IMR-90 (cell line): ENCODE measurements at regions not wholly inside any gene's neighbourhood (a gene's known extent, or its start where the extent isn't known, plus 50 kb on each side); places are given as distances from the start of the nearest gene placed in this dataset.

ENCODE experiments used
- BHLHE40 ChIP-seq: fragments of 150-350 bp; IDR thresholded peaks from 2 replicates; pipeline ENCODE4 v1.6.1; 2016; ENCODE audit warnings: mild to moderate bottlenecking, low read depth, low read length
- CEBPB ChIP-seq: IDR thresholded peaks from 2 replicates; pipeline ENCODE4 v1.6.1; 2012; ENCODE audit warnings: low read depth, low read length, improper control_type of control experiment
- CTCF ChIP-seq: conservative IDR thresholded peaks from 2 replicates; pipeline ENCODE4 v1.5.1; 2012; ENCODE audit warnings: mild to moderate bottlenecking, low read depth, low read length, improper control_type of control experiment
- FOS ChIP-seq: fragments of 150-350 bp; IDR thresholded peaks from 2 replicates; pipeline ENCODE4 v1.6.1; 2016; ENCODE audit warnings: low read depth, low read length
- MAFK ChIP-seq: IDR thresholded peaks from 2 replicates; pipeline ENCODE4 v1.6.1; 2012; ENCODE audit warnings: low read depth, low read length, improper control_type of control experiment
- NFE2L2 ChIP-seq: fragments of 150-350 bp; IDR thresholded peaks from 2 replicates; pipeline ENCODE4 v1.6.1; 2016; ENCODE audit warnings: low read depth, mild to moderate bottlenecking, low read length
- POLR2A ChIP-seq: IDR thresholded peaks from 2 replicates; pipeline ENCODE4 v1.6.1; 2012; ENCODE audit warnings: mild to moderate bottlenecking, low read depth, low read length
- RCOR1 ChIP-seq: IDR thresholded peaks from 2 replicates; pipeline ENCODE4 v1.6.1; 2012; ENCODE audit warnings: mild to moderate bottlenecking, low read length, improper control_type of control experiment; ENCODE audit not compliant: insufficient replicate concordance
- RFX5 ChIP-seq: IDR thresholded peaks from 2 replicates; pipeline ENCODE4 v1.8.0; 2012; ENCODE audit warnings: low read depth, mild to moderate bottlenecking, low read length, moderate library complexity
- TF ChIP-seq, protein P1 (sequence below): fragments of 150-350 bp; IDR thresholded peaks from 2 replicates; pipeline ENCODE4 v1.6.1; 2017; ENCODE audit warnings: mild to moderate bottlenecking, antibody characterized with exemption, low read length, low read depth

DNA sequence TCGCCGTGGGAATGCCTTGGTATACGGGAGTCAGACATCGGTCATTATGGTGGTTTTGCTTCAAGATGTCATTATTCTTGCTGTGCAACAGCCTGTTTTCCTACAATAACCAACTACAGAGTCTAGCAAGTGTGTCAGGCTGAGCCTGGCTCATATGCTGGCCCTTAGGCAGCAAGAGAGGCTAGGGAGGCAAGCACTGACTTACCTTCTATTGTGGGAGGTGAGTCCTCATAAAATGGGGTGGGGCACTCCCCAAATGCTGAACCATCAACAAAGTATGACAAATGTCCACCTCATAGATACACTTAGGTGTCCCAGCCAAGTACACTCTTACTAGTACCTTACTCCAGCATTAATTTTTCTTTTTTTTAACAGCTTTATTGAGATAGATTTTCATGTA lies 77.0 kb upstream of the ATL2 start:
- TF ChIP-seq CTCF (no peak), FOS (no peak), POLR2A (no peak), CEBPB (no peak), RCOR1 (no peak), MAFK (no peak), NFE2L2 (no peak), BHLHE40 (no peak), RFX5 (no peak)
- TF ChIP-seq, protein P1, sequence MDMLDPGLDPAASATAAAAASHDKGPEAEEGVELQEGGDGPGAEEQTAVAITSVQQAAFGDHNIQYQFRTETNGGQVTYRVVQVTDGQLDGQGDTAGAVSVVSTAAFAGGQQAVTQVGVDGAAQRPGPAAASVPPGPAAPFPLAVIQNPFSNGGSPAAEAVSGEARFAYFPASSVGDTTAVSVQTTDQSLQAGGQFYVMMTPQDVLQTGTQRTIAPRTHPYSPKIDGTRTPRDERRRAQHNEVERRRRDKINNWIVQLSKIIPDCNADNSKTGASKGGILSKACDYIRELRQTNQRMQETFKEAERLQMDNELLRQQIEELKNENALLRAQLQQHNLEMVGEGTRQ: no peak
